Lung (tissue), 11 donors: ENCODE measurements at regions not wholly inside any gene's neighbourhood (a gene's known extent, or its start where the extent isn't known, plus 50 kb on each side); places are given as distances from the start of the nearest gene placed in this dataset.

Source experiments
- ATAC-seq: fragments of 200-7000 bp; cut with Tn5 transposase; one replicate; pipeline ENCODE4 v1.9.1; 2020; ENCODE audit warnings: moderate number of reproducible peaks; ENCODE audit not compliant: insufficient read depth, low FRiP score
- DNase-seq, 3 donors: peaks; one replicate each; pipeline ENCODE4 v3.0.0-alpha.2; 2013 to 2017
- H3K27ac ChIP-seq, 2 donors: one replicate each; pipeline ENCODE4 v1.5.1; 2013; ENCODE audit warnings: mild to moderate bottlenecking in 2 of 2, moderate library complexity in 2 of 2, control low read depth in 1 of 2, inconsistent platforms in 1 of 2, low read depth in 1 of 2, low read length in 1 of 2
- H3K27me3 ChIP-seq, 3 donors: one replicate each; pipeline ENCODE4 v1.5.1; 2013; ENCODE audit warnings: low read length in 2 of 3; ENCODE audit not compliant: control insufficient read depth in 3 of 3, insufficient read depth in 3 of 3
- H3K36me3 ChIP-seq, 4 donors: one replicate each; pipeline ENCODE4 v1.5.1; 2013; ENCODE audit warnings: low read length in 4 of 4, mild to moderate bottlenecking in 1 of 4, moderate library complexity in 1 of 4; ENCODE audit not compliant: control insufficient read depth in 4 of 4, insufficient read depth in 4 of 4
- H3K4me1 ChIP-seq, 5 donors: one replicate each; pipeline ENCODE4 v1.5.1; 2013; ENCODE audit warnings: low read length in 5 of 5, mild to moderate bottlenecking in 2 of 5, moderate library complexity in 1 of 5; ENCODE audit not compliant: control insufficient read depth in 5 of 5, insufficient read depth in 5 of 5
- H3K4me3 ChIP-seq: one replicate; pipeline ENCODE4 v1.5.1; 2013; ENCODE audit warnings: mild to moderate bottlenecking, control low read depth, moderate library complexity
- H3K9ac ChIP-seq, 2 donors: one replicate each; pipeline ENCODE4 v1.5.1; 2013; ENCODE audit warnings: low read length in 2 of 2, control low read depth in 1 of 2; ENCODE audit not compliant: insufficient read depth in 1 of 2
- H3K9me3 ChIP-seq, 4 donors: one replicate each; pipeline ENCODE4 v1.5.1; 2013; ENCODE audit warnings: low read length in 3 of 4, mild to moderate bottlenecking in 1 of 4, moderate library complexity in 1 of 4; ENCODE audit not compliant: control insufficient read depth in 4 of 4, insufficient read depth in 3 of 4
- WGBS, 2 donors: extraction: QIAGEN DNeasy Blood & Tissue Kit; methylation state at CpG; one replicate each; pipeline ENCODE4 v1.1.7; 2013; 5-methylcytosine and 5-hydroxymethylcytosine counted together
- TF ChIP-seq, protein P1 (sequence below): IDR thresholded peaks from 2 replicates; pipeline ENCODE4 v1.5.1; 2012; ENCODE audit warnings: mild to moderate bottlenecking; ENCODE audit errors: control extremely low read depth, extremely low read depth
- donor health status: control.
- donor health status: control.
- donor health status: Bipolar disorder and iron deficiency.
- donor health status: healthy.
- donor health status: DM: yes; HTN: yes; CAD: no.

DNA sequence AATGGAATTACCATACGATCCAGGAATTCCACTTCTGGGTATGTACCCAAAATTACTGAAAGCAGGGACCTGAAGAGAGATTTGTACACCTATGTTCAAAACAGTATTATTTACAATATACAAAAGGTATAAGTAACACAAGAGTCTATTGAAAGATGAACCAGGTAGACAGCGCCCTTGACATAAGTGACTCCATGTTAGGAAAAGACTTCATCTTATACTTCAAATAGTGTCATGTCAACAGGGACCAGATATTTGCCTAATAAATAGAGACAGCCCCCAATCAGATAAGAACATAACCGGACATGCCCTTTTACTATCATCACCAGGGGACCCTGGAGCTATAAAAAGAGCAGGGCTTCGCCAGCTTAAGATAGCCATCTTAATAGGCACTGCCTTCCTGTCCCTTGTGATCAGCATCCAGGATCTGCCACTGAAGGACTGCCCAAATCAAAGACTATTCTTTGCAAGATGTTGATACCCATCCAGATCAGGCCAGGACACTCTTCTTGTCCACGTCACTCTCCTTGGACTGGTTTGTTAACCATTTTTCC, 309.0 kb upstream of the SULF2 start:
- ATAC-seq = no peak
- 75 to 87% methylated on average over 5 of the region's 5 CpGs for WGBS, 2 donors

GRCh38 chr20:48092596-48093280, 307.5 kb upstream of the SULF2 start:
- peaks cover 0 to 3% (median 0%) of the 10 kb centered on the region in 3 donors for H3K27me3 ChIP-seq
- no peak for ATAC-seq
- no peak for DNase-seq
- no peak overlapping the region for H3K27ac ChIP-seq
- H3K4me3 ChIP-seq = no peak overlapping the region
- TF ChIP-seq, protein P1, sequence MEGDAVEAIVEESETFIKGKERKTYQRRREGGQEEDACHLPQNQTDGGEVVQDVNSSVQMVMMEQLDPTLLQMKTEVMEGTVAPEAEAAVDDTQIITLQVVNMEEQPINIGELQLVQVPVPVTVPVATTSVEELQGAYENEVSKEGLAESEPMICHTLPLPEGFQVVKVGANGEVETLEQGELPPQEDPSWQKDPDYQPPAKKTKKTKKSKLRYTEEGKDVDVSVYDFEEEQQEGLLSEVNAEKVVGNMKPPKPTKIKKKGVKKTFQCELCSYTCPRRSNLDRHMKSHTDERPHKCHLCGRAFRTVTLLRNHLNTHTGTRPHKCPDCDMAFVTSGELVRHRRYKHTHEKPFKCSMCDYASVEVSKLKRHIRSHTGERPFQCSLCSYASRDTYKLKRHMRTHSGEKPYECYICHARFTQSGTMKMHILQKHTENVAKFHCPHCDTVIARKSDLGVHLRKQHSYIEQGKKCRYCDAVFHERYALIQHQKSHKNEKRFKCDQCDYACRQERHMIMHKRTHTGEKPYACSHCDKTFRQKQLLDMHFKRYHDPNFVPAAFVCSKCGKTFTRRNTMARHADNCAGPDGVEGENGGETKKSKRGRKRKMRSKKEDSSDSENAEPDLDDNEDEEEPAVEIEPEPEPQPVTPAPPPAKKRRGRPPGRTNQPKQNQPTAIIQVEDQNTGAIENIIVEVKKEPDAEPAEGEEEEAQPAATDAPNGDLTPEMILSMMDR = no peak
- no peaks in the 10 kb centered on the region for H3K36me3 ChIP-seq
- H3K9me3 ChIP-seq = no peaks in the 10 kb centered on the region
- no peak overlapping the region for H3K9ac ChIP-seq
- 79 to 83% methylated on average over 12 of the region's 12 CpGs for WGBS, 2 donors
- H3K4me1 ChIP-seq = peaks cover 0 to 1% (median 0%) of the 10 kb centered on the region in 5 donors

More for the DNA sequence above, 309.0 kb upstream of the SULF2 start:
- Histone ChIP-seq H3K36me3 (no peaks in the 10 kb centered on the region), H3K9ac (no peak overlapping the region), H3K27me3 (peaks cover 0 to 3% (median 0%) of the 10 kb centered on the region in 3 donors), H3K4me1 (peaks cover 0 to 1% (median 0%) of the 10 kb centered on the region in 5 donors), H3K4me3 (no peak overlapping the region), H3K27ac (no peak overlapping the region), H3K9me3 (no peaks in the 10 kb centered on the region)
- TF ChIP-seq, protein P1 = no peak
- no peak for DNase-seq

DNA sequence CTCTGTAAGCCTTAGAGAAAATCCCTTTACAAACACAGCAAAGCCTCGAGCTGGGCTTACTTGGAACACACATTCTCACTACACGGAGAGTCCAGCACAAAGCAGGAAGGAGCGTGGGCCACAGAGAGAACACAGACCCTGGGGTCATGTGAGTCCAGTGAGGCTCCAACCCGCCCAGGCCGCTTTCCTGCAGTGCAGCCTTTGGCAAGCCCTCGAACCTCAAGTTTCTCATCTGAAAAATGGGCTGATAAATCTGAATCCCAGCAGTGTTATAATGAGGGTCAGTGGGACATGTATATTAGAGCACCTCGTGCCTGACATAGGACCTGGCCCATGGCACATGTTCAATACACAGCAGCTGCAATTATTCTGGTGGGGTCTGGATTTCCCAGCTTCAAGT, 305.5 kb upstream of the SULF2 start:
- Histone ChIP-seq H3K4me1 (peaks cover 0 to 1% (median 0%) of the 10 kb centered on the region in 5 donors), H3K4me3 (no peak overlapping the region), H3K27ac (no peak overlapping the region), H3K9ac (no peak overlapping the region), H3K36me3 (no peaks in the 10 kb centered on the region), H3K27me3 (peaks cover 0 to 3% (median 0%) of the 10 kb centered on the region in 3 donors), H3K9me3 (no peaks in the 10 kb centered on the region)
- ATAC-seq (no peak), DNase-seq (no peak)
- TF ChIP-seq, protein P1 = no peak
- WGBS, 2 donors = 86 to 92% methylated on average over 7 of the region's 7 CpGs
